ENCODE measurements at regions not wholly inside any gene's neighbourhood (a gene's known extent, or its start where the extent isn't known, plus 50 kb on each side); places are given as distances from the start of the nearest gene placed in this dataset.

DNA sequence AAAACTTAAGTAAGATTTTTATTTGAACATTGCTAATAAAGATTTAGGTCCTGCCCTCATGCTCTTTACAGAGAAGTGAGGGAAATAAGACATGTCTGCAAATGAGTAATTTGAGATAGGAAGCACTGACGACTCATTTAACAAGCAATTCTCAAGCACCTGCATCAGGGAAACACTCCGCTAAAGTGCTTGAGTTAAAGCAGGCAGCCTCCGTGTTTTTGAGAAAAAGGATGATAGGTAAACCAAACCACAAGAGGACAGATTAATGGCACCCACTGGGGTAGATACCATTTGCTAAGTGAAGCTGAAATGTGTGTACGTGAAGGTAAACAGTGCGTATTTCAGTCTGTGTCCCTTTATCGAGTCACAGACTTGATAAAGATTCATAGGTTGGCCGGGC, 184.6 kb upstream of the CARD18 start:
- DNase-seq = no peak

GRCh38 chr11:105321696-105322095, 182.1 kb upstream of the CARD18 start:
- DNase-seq = no peak

GRCh38 chr11:105315287-105315686, 175.7 kb upstream of the CARD18 start:
- DNase-seq = no peak

DNA sequence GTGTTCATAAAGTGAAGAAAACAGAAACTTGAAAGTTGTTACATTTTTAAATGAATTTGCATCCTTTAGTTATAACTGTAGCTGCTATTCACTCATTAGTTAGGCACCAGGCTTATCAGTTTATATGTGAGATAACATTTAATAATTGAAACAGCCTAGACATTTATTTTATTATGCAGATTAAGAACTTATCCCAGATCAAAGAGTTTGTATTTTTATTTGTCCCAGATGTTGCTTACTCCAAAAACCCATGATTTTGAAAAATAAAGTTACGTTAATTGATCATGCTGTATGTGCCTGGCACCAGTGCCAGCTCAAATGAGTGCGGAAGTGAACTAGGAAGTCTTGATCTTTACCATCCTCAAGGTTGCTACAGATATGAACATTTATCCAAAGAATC, 172.7 kb upstream of the CARD18 start:
- DNase-seq = no peak

DNA sequence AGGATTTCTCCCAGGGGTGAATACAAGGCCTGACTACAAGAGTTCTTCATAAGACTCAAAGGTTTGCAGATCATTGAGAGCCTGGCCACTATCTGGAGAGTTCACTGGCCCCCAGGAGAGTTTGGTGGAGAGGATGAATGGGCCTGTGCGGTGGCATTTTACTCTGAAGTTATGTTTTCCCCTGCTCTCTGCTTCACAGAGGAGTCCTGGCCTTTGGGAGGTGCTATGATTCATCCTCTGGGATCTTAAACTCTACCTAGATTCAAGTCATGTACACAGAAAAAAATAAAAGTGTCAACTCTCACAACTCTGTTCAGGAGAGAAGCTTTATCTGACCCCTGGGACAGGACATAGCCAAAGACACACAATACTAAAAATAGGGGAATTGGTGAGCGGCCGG, 159.1 kb upstream of the CARD18 start:
- DNase-seq = no peak

- DNase-seq = no peak
Measured at GRCh38 chr11:105298174-105298573, 158.6 kb upstream of the CARD18 start.

- DNase-seq = peak in 1 of 5 experiments; percentile 12
Measured at GRCh38 chr11:105297463-105297862, 157.9 kb upstream of the CARD18 start.

DNA sequence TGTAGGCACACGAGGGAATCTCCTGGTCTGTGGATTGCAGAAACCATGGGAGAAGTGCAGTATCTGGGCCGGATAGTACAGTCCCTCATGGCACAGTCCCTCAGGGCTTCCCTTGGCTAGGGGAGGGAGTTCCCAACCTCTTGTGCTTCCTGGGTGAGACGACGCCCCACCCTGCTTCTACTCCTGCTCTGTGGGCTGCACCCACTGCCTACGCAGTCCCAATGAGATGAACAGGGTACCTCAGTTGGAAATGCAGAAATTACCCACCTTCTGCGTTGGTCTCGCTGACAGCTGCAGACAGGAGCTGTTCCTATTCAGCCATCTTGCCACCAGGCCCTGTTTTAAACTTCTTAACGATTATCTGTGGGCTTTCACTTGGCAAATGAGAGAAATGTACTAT, 157.2 kb upstream of the CARD18 start:
- no peak for DNase-seq

DNA sequence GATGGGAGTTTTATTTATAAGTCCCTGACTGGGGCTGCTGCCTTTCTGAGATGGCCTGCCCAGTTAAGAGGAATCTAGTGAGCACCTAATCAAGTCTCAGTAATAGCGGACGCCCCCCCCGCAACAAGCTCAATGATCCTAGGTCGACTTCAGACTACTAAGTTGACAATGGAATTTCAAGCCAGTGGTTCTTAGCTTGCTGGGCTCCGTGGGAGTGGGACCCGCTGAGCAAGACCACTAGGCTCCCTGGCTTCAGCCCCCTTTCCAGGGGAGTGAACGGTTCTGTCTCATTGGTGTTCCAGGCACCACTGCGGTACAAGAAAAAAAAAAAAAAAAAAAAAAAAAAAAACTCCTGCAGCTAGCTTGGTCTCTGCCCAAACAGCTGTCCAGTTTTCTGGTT, 156.8 kb upstream of the CARD18 start:
- no peak for DNase-seq

DNA sequence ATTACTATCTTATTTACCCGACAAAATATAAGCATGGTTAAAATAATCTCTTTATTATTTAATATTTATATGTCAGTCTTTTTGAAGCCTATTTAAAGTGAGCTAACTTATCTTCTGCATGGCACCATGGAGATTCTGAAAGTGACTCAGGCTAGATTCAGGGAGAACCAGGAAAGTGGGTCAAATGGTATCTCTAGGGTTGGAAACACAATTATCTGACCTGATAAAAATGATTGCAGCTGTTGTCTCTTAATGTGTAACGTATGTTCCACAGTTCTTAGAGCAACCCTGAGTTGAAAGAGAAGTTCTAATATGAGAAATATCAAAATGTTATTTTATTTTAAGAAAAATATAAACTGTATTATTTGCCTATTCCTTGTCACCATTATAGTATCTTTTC, 143.1 kb upstream of the CARD18 start:
- no peak for DNase-seq

GRCh38 chr11:105274631-105275030, 135.1 kb upstream of the CARD18 start:
- DNase-seq = no peak

DNA sequence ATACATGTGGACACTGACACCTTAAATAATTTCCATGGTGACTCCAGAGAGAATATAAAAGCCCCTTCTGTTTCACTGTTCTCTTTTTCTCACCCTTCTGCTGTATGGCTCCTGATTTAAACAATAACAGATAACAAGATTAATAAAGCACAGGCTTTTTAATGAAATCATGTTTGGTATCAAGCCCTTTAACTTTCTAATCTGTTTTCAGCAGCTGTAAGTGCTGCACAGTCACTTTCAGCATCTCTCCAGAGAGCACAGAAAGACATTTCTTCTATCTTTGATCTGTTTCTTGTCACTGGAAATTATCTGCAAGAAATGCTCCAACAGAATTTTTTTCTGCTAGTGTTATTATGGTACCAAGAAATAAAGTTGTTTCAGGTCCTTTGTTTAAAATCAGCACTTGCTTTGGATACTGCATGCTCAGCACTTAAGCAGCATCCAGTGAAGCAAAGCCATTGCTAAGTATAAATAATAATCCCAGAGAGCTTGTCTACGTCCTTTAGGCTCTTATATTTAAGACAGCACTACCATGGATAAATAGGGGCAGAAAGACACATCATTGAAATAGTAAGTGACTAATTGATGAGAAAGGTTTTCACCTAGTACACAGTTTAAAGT, 134.2 kb upstream of the CARD18 start:
- DNase-seq = no peak

- no peak for DNase-seq
Measured at GRCh38 chr11:105269862-105270261, 130.3 kb upstream of the CARD18 start.

GRCh38 chr11:105268404-105269062, 129.0 kb upstream of the CARD18 start:
- no peak for DNase-seq

GRCh38 chr11:105265845-105266244, 126.3 kb upstream of the CARD18 start:
- DNase-seq = peak in 1 of 5 experiments; percentile 2

- DNase-seq = no peak
Measured at GRCh38 chr11:105260976-105261375, 121.4 kb upstream of the CARD18 start.

DNA sequence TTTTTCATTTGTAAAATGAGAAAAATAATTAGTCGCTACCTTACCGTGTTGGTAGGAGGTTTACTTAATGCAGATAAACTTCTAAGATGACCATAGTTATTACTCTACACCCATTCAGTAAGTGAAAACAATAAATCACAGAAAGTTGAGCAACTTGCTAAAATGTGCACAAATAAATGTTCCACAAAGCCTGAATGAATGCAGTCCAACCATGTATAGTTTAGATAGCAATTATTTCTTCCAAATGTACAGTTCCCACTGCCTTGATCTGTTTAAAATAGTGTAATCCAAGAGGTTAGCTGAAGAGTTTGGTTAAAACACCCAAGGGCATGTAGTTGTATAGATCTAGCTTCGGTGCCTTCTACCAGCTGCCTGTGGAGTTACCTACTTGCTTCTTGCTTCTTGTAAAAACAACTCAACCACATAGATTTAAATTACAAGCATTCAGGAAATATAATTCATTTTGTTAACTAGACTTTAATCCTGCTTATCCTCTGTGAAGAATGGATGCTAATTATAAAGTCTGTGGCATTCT, 106.3 kb upstream of the CARD18 start:
- no peak for DNase-seq

DNA sequence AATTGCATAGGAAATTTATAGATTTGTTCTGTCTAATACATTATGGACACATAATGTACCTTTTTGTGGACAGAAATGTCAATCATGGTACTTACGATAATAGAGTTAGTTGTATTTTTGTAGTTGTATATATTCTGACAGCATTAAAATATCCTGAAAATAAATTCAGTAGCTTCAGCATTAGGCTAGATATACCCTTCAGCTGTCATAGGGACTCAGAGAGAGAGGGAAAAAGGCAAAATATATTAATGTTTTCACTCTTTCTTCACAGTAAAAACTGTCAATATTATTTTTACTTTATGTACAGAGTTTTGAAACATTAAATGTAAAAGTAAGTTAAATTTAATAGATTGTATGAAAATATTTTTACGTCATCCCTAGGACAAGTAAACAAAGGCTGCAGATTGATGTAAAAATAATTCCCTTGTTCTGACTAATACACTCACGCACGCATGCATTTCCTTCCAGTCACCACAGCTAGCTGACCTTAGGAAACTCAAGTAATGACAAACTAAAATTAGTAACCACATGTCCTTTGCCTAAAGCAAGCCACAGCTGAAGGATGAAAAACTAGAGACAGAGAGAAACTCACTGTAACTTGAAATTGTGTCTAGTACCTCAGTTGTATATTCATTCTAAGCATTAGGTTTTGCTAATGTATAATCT, 104.7 kb upstream of the CARD18 start:
- no peak for DNase-seq

DNA sequence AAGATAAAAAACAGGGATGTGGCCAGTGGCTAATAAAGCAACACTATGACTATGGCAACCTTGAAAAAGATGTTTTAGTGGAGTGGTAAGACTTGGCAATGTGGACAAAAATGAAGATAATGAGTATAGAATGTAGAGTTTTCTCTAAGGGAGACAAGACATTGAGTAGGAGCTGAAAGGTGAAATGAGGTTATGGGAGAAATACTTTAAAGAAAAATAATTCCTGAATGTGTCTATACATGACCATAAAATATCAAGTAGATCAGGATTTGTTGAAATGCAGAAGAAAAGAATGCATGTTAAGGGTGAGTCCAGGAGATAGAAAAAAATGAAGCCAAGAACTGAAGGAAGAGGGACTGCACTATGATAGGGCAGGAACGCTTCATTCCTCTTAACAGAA, 101.6 kb upstream of the CARD18 start:
- no peak for DNase-seq

DNA sequence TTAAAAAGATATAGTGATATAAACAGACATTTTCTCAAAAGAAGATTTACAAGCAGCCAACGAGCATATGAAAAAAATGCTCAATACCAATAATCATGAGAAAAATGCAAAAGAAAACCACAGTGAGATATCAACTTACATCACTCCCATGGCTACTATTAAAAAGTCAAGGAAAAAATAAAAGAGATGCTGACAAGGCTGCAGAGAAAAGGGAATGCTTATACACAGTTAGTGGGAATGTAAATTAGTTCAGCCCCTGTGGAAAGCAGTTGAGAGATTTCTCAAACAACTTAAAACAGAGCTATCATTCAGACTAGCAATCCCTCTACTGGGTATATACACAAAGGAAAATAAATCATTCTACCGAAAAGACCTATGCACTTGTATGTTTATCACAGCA, 97.1 kb upstream of the CARD18 start:
- DNase-seq = no peak

DNA sequence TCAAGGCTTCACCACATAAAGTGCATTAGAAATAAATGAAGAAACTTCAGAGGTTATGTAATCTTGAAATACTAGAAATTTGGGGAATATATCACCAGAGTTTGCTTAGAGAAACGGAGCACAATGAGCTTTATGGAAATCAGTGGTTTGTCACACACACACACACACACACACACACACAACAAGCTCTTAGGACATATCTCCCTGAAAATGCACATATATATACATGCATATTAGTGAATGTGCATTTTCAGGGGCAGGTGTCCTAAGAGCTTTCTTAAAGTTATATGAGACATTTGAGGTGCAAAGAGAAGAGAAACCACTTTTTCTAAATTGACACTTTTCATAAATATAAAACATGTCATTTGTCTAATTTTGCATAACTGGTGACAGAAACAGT, 93.7 kb upstream of the CARD18 start:
- no peak for DNase-seq

- DNase-seq = no peak
Measured at GRCh38 chr11:105232021-105232420, 92.5 kb upstream of the CARD18 start.

DNA sequence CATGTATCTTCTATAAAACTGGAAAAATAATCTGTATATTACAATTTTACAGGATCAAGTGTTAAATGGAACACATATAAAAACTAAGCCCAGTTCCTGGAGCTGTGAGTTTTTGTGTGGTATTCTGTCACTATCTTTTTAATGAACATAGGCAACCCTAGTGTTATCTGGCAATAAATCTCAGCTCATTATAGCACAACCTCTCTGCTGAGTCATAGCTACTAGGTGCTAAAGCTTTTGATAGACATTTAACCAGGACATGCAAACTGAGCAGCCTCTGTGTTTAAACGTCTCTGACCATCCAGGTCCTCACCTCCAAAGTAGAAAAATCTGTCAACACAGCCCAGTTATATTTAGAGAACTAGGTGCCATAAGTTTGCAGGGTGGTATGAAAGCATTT, 91.0 kb upstream of the CARD18 start:
- peak in 1 of 5 experiments; percentile 57 for DNase-seq

- no peak for DNase-seq
Measured at GRCh38 chr11:105229761-105230160, 90.2 kb upstream of the CARD18 start.

All from T-helper 2 cell (primary cell).